ENCODE measurements at regions not wholly inside any gene's neighbourhood (a gene's known extent, or its start where the extent isn't known, plus 50 kb on each side); places are given as distances from the start of the nearest gene placed in this dataset.
A peak's percentile ranks its signal among the peaks of the same experiment; 100 is the strongest.

- Histone ChIP-seq H4K20me1 (ENCODE audit: insufficient read depth, low read length) (no peaks in the 10 kb centered on the region), H3K4me2 (ENCODE audit: insufficient read depth, low read length) (no peak overlapping the region), H3K9ac (ENCODE audit: low read depth, low read length) (no peak overlapping the region), H3K4me3 (ENCODE audit: low read depth in 1 of 2, low read length in 2 of 2) (no peak overlapping the region), H3K27ac (ENCODE audit: low read length) (no peak overlapping the region), H3K9me3 (ENCODE audit: insufficient read depth, low read length, severe bottlenecking) (no peaks in the 10 kb centered on the region), H3K36me3 (ENCODE audit: insufficient read depth, low read length) (no peaks in the 10 kb centered on the region), H3K79me2 (ENCODE audit: insufficient read depth, low read length) (no peaks in the 10 kb centered on the region), H3K27me3 (ENCODE audit: insufficient read depth, low read length, poor library complexity) (no peaks in the 10 kb centered on the region), H3K4me1 (ENCODE audit: insufficient read depth, low read length) (no peaks in the 10 kb centered on the region; the same call in 1 of the 2 replicates), H2AFZ (ENCODE audit: low read depth, low read length) (peak overlapping the region; percentile 58)
- TF ChIP-seq CTCF (IDR thresholded peaks at IDR 0.05; ENCODE audit: borderline replicate concordance, extremely low read depth, low read length, poor library complexity, severe bottlenecking): no peak
- no peak for TF ChIP-seq EZH2 (IDR thresholded peaks at IDR 0.05; ENCODE audit: borderline replicate concordance, low read depth, low read length, severe bottlenecking)
- ATAC-seq (ENCODE audit: insufficient read depth, low read depth): peak; percentile 68
- no peak for DNase-seq
These were observed 148.7 kb downstream of the RELL1 start for GRCh38 chr4:37537484-37537883.

- no peak overlapping the region for H3K9ac ChIP-seq (ENCODE audit: low read depth, low read length)
- no peak overlapping the region for H2AFZ ChIP-seq (ENCODE audit: low read depth, low read length)
- H3K27ac ChIP-seq (ENCODE audit: low read length): no peak overlapping the region
- no peak for DNase-seq
- H3K9me3 ChIP-seq (ENCODE audit: insufficient read depth, low read length, severe bottlenecking): no peaks in the 10 kb centered on the region
- no peaks in the 10 kb centered on the region for H3K27me3 ChIP-seq (ENCODE audit: insufficient read depth, low read length, poor library complexity)
- no peaks in the 10 kb centered on the region for H3K36me3 ChIP-seq (ENCODE audit: insufficient read depth, low read length)
- no peak overlapping the region for H3K4me3 ChIP-seq (ENCODE audit: low read depth in 1 of 2, low read length in 2 of 2)
- ATAC-seq (ENCODE audit: insufficient read depth, low read depth): no peak
- no peak for TF ChIP-seq EZH2 (IDR thresholded peaks at IDR 0.05; ENCODE audit: borderline replicate concordance, low read depth, low read length, severe bottlenecking)
- no peak for TF ChIP-seq CTCF (IDR thresholded peaks at IDR 0.05; ENCODE audit: borderline replicate concordance, extremely low read depth, low read length, poor library complexity, severe bottlenecking)
- no peaks in the 10 kb centered on the region for H4K20me1 ChIP-seq (ENCODE audit: insufficient read depth, low read length)
- no peaks in the 10 kb centered on the region; the same call in 1 of the 2 replicates for H3K4me1 ChIP-seq (ENCODE audit: insufficient read depth, low read length)
- no peak overlapping the region for H3K4me2 ChIP-seq (ENCODE audit: insufficient read depth, low read length)
- H3K79me2 ChIP-seq (ENCODE audit: insufficient read depth, low read length): no peaks in the 10 kb centered on the region
These were observed 150.3 kb downstream of the RELL1 start for GRCh38 chr4:37535872-37536271.

GRCh38 chr4:37533286-37534033, 152.7 kb downstream of the RELL1 start:
- no peaks in the 10 kb centered on the region for H3K79me2 ChIP-seq (ENCODE audit: insufficient read depth, low read length)
- H3K4me3 ChIP-seq (ENCODE audit: low read depth in 1 of 2, low read length in 2 of 2): no peak overlapping the region
- H3K27me3 ChIP-seq (ENCODE audit: insufficient read depth, low read length, poor library complexity): no peaks in the 10 kb centered on the region
- H3K9ac ChIP-seq (ENCODE audit: low read depth, low read length): no peak overlapping the region
- no peaks in the 10 kb centered on the region for H3K9me3 ChIP-seq (ENCODE audit: insufficient read depth, low read length, severe bottlenecking)
- H3K4me2 ChIP-seq (ENCODE audit: insufficient read depth, low read length): no peak overlapping the region
- no peaks in the 10 kb centered on the region; the same call in 1 of the 2 replicates for H3K4me1 ChIP-seq (ENCODE audit: insufficient read depth, low read length)
- no peak overlapping the region for H2AFZ ChIP-seq (ENCODE audit: low read depth, low read length)
- no peak for TF ChIP-seq EZH2 (IDR thresholded peaks at IDR 0.05; ENCODE audit: borderline replicate concordance, low read depth, low read length, severe bottlenecking)
- TF ChIP-seq CTCF (IDR thresholded peaks at IDR 0.05; ENCODE audit: borderline replicate concordance, extremely low read depth, low read length, poor library complexity, severe bottlenecking): no peak
- H3K27ac ChIP-seq (ENCODE audit: low read length): no peak overlapping the region
- no peak for DNase-seq
- no peak for ATAC-seq (ENCODE audit: insufficient read depth, low read depth)
- no peaks in the 10 kb centered on the region for H4K20me1 ChIP-seq (ENCODE audit: insufficient read depth, low read length)
- H3K36me3 ChIP-seq (ENCODE audit: insufficient read depth, low read length): no peaks in the 10 kb centered on the region

Measured in DND-41 (cell line).